ENCODE measurements at regions not wholly inside any gene's neighbourhood (a gene's known extent, or its start where the extent isn't known, plus 50 kb on each side); places are given as distances from the start of the nearest gene placed in this dataset.
A peak's percentile ranks its signal among the peaks of the same experiment; 100 is the strongest.

- no peak overlapping the region for H2AFZ ChIP-seq
- TF ChIP-seq EZH2phosphoT487 (IDR thresholded peaks at IDR 0.05; ENCODE audit: low read depth, severe bottlenecking, unreplicated experiment) (no peak), CTCF (IDR thresholded peaks at IDR 0.05; ENCODE audit: poor library complexity) (no peak), EZH2 (IDR thresholded peaks at IDR 0.05; ENCODE audit: borderline replicate concordance) (no peak)
- no peak overlapping the region for H3K4me2 ChIP-seq
Measured at GRCh38 chr10:31623947-31624346, 304.7 kb downstream of the ARHGAP12 start.

DNA sequence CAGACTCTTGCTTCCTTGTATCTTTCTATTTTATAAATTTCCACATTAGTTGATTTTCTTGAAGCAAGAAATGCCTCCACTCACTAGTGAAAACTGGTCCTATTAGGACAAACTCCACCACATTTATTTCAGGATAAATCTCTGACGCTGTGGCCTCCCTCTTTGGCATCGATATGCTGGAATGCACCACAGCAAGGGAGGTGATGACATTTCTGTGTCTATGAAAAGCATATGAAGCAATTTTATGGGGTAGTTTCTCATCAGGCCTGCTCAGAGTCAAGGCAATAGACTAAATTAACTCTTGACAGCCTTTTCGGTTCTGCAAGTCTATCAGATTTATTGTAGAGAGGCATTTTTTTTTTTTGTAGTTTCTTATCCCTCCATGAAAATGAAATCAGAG lies 304.4 kb downstream of the ZEB1 start:
- Histone ChIP-seq H3K9me2 (replicated peaks; ENCODE audit: insufficient read depth) (no peaks in the 10 kb centered on the region), H3K36me3 (replicated peaks; ENCODE audit: insufficient read depth, low read depth) (no peaks in the 10 kb centered on the region), H3K27ac (peak overlapping the region; percentile 43), H4K20me1 (ENCODE audit: insufficient read depth, poor library complexity, severe bottlenecking) (no peaks in the 10 kb centered on the region), H3K9me3 (ENCODE audit: low read depth) (no peaks in the 10 kb centered on the region), H3K4me1 (ENCODE audit: insufficient read depth) (no peaks in the 10 kb centered on the region), H3K4me2 (no peak overlapping the region), H3K27me3 (no peaks in the 10 kb centered on the region), H3K79me2 (no peaks in the 10 kb centered on the region), H2AFZ (no peak overlapping the region), H3K4me3 (no peak overlapping the region)
- DNase-seq (ENCODE audit: low spot score) = no peak
- TF ChIP-seq EZH2 (IDR thresholded peaks at IDR 0.05; ENCODE audit: borderline replicate concordance) (no peak), EZH2phosphoT487 (IDR thresholded peaks at IDR 0.05; ENCODE audit: low read depth, severe bottlenecking, unreplicated experiment) (no peak), CTCF (IDR thresholded peaks at IDR 0.05; ENCODE audit: poor library complexity) (no peak)
- WGBS (ENCODE audit: low lambda C conversion rate, missing lambda C conversion rate) = 69% methylated on average over 3 of the region's 3 CpGs

More at GRCh38 chr10:31623947-31624346, 304.7 kb downstream of the ARHGAP12 start:
- no peaks in the 10 kb centered on the region for H3K4me1 ChIP-seq (ENCODE audit: insufficient read depth)
- no peaks in the 10 kb centered on the region for H3K27me3 ChIP-seq
- H3K4me3 ChIP-seq = no peak overlapping the region
- 87% methylated on average over 2 of the region's 2 CpGs for whole genome bisulfite sequencing (ENCODE audit: low lambda C conversion rate, missing lambda C conversion rate)
- H3K9me2 ChIP-seq (replicated peaks; ENCODE audit: insufficient read depth) = no peaks in the 10 kb centered on the region
- no peaks in the 10 kb centered on the region for H3K36me3 ChIP-seq (replicated peaks; ENCODE audit: insufficient read depth, low read depth)
- no peaks in the 10 kb centered on the region for H4K20me1 ChIP-seq (ENCODE audit: insufficient read depth, poor library complexity, severe bottlenecking)
- H3K79me2 ChIP-seq = no peaks in the 10 kb centered on the region
- no peak for DNase-seq (ENCODE audit: low spot score)
- H3K27ac ChIP-seq = no peak overlapping the region
- no peaks in the 10 kb centered on the region for H3K9me3 ChIP-seq (ENCODE audit: low read depth)

DNA sequence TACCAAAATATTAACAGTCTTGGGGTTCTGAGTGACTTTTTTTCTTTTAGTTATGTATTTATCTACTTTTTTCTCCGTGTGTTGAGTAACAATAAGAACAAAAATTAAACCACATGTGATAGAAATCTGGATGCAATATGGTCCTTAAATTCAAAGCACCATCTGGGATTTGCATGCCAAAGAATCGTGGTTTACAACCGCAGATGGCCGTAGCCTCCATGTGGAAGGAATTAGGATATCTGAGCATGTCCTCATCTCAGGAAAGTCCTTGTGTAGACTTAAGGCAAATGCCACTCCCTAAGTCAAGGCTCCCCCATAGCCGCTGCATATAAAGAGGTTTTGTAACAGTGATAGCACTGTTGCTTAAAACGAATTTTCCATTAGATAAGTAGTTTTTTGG lies 304.0 kb downstream of the ZEB1 start:
- Histone ChIP-seq H3K9me2 (replicated peaks; ENCODE audit: insufficient read depth) (no peaks in the 10 kb centered on the region), H3K9me3 (ENCODE audit: low read depth) (no peaks in the 10 kb centered on the region), H3K79me2 (no peaks in the 10 kb centered on the region), H3K4me2 (no peak overlapping the region), H3K36me3 (replicated peaks; ENCODE audit: insufficient read depth, low read depth) (no peaks in the 10 kb centered on the region), H3K4me3 (no peak overlapping the region), H3K4me1 (ENCODE audit: insufficient read depth) (no peaks in the 10 kb centered on the region), H2AFZ (no peak overlapping the region), H4K20me1 (ENCODE audit: insufficient read depth, poor library complexity, severe bottlenecking) (no peaks in the 10 kb centered on the region), H3K27me3 (no peaks in the 10 kb centered on the region), H3K27ac (peak overlapping the region; percentile 43)
- TF ChIP-seq EZH2phosphoT487 (IDR thresholded peaks at IDR 0.05; ENCODE audit: low read depth, severe bottlenecking, unreplicated experiment) (no peak), CTCF (IDR thresholded peaks at IDR 0.05; ENCODE audit: poor library complexity) (peak; percentile 9), EZH2 (IDR thresholded peaks at IDR 0.05; ENCODE audit: borderline replicate concordance) (no peak)
- DNase-seq (ENCODE audit: low spot score) = no peak
- WGBS (ENCODE audit: low lambda C conversion rate, missing lambda C conversion rate) = 46% methylated on average over 6 of the region's 6 CpGs

GRCh38 chr10:31621733-31622132 lies 302.7 kb downstream of the ZEB1 start:
- no peaks in the 10 kb centered on the region for H3K4me1 ChIP-seq (ENCODE audit: insufficient read depth)

More at GRCh38 chr10:31621733-31622132, 302.7 kb downstream of the ZEB1 start:
- DNase-seq (ENCODE audit: low spot score) = no peak
- 94% methylated on average over 1 of the region's 1 CpG for WGBS (ENCODE audit: low lambda C conversion rate, missing lambda C conversion rate)
- Histone ChIP-seq H3K27ac (no peak overlapping the region), H3K9me3 (ENCODE audit: low read depth) (no peaks in the 10 kb centered on the region), H3K79me2 (no peaks in the 10 kb centered on the region), H3K9me2 (replicated peaks; ENCODE audit: insufficient read depth) (no peaks in the 10 kb centered on the region), H4K20me1 (ENCODE audit: insufficient read depth, poor library complexity, severe bottlenecking) (no peaks in the 10 kb centered on the region), H3K27me3 (no peaks in the 10 kb centered on the region), H3K36me3 (replicated peaks; ENCODE audit: insufficient read depth, low read depth) (no peaks in the 10 kb centered on the region), H2AFZ (no peak overlapping the region), H3K4me2 (no peak overlapping the region), H3K4me3 (no peak overlapping the region)
- TF ChIP-seq EZH2 (IDR thresholded peaks at IDR 0.05; ENCODE audit: borderline replicate concordance) (no peak), CTCF (IDR thresholded peaks at IDR 0.05; ENCODE audit: poor library complexity) (no peak), EZH2phosphoT487 (IDR thresholded peaks at IDR 0.05; ENCODE audit: low read depth, severe bottlenecking, unreplicated experiment) (no peak)

Measured in hepatocyte (in vitro differentiated cells).